ENCODE measurements at regions not wholly inside any gene's neighbourhood (a gene's known extent, or its start where the extent isn't known, plus 50 kb on each side); places are given as distances from the start of the nearest gene placed in this dataset.

DNA sequence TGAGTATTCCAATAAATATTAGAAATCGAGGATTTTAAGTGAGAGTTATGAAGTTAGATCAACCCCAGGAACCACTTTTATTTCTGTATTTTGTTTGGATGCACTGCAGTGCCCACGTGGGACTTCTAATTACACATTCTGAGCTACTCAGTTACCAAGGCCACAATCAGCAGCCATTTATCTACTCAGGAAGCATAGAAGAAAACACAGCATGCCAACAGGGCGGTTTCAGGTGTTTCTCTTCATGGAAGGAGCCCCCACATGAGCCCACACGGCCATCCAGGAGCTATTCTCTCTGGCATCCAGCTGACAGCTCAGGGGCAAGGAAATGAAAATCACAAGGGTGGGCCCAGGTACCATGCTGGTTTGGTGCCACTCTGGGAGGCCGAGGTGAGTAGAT lies 266.5 kb upstream of the MKLN1 start:
- TF ChIP-seq, protein P1, sequence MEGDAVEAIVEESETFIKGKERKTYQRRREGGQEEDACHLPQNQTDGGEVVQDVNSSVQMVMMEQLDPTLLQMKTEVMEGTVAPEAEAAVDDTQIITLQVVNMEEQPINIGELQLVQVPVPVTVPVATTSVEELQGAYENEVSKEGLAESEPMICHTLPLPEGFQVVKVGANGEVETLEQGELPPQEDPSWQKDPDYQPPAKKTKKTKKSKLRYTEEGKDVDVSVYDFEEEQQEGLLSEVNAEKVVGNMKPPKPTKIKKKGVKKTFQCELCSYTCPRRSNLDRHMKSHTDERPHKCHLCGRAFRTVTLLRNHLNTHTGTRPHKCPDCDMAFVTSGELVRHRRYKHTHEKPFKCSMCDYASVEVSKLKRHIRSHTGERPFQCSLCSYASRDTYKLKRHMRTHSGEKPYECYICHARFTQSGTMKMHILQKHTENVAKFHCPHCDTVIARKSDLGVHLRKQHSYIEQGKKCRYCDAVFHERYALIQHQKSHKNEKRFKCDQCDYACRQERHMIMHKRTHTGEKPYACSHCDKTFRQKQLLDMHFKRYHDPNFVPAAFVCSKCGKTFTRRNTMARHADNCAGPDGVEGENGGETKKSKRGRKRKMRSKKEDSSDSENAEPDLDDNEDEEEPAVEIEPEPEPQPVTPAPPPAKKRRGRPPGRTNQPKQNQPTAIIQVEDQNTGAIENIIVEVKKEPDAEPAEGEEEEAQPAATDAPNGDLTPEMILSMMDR (IDR thresholded peaks at IDR 0.05) = no peak
- no peak for TF ChIP-seq POLR2A (IDR thresholded peaks at IDR 0.05)
- no peak for TF ChIP-seq POLR2AphosphoS5 (IDR thresholded peaks at IDR 0.05)
